ENCODE measurements at regions not wholly inside any gene's neighbourhood (a gene's known extent, or its start where the extent isn't known, plus 50 kb on each side); places are given as distances from the start of the nearest gene placed in this dataset.

GRCh38 chr21:27260728-27261127 is 293.8 kb upstream of the ADAMTS5 start:
- no peak for TF ChIP-seq CTCF (IDR thresholded peaks at IDR 0.05)
- TF ChIP-seq POLR2A (IDR thresholded peaks at IDR 0.05) = no peak
- no peak for TF ChIP-seq EP300 (IDR thresholded peaks at IDR 0.05)
